A673 (cell line): ENCODE measurements at regions not wholly inside any gene's neighbourhood (a gene's known extent, or its start where the extent isn't known, plus 50 kb on each side); places are given as distances from the start of the nearest gene placed in this dataset.

Experiments
- CTCF ChIP-seq: fragments of 300-800, 200-600 bp; sonication (generic); conservative IDR thresholded peaks from 2 replicates; pipeline ENCODE4 v1.5.1; 2017; ENCODE audit warnings: low read depth, mild to moderate bottlenecking, antibody characterized with exemption, low read length, moderate library complexity, mixed read lengths
- EZH2 ChIP-seq: fragments of 200-600 bp; sonication (generic); IDR thresholded peaks from 2 replicates; pipeline ENCODE4 v1.6.1; 2017; ENCODE audit warnings: borderline replicate concordance, low read depth, mild to moderate bottlenecking, mixed read lengths, antibody characterized with exemption, low read length; ENCODE audit not compliant: poor library complexity, severe bottlenecking

GRCh38 chr9:81489046-81489445 lies 200.3 kb downstream of the TLE1 start:
- TF ChIP-seq CTCF (no peak), EZH2 (no peak)
